ENCODE measurements at regions not wholly inside any gene's neighbourhood (a gene's known extent, or its start where the extent isn't known, plus 50 kb on each side); places are given as distances from the start of the nearest gene placed in this dataset.

DNA sequence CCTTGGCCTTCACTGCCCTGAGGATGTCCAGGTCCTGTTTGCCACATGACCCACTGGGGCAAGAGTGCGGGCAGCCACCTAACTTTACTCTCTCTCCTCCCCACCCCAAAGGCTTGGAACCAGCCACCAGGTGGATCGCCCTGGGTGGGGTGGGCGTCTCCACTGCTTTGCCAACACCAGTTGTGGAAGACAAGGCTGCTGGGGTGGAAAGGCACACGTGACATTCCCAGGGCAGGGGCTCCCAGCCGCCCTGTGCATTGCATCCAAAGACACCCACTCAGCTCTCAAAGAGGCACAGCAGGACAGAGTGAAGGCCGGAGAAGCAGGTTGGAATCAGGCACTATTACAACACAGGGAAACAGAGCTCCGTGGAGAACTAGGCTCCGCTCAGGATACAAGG lies 162.2 kb downstream of the OLFM1 start:
- TF ChIP-seq, protein P1, sequence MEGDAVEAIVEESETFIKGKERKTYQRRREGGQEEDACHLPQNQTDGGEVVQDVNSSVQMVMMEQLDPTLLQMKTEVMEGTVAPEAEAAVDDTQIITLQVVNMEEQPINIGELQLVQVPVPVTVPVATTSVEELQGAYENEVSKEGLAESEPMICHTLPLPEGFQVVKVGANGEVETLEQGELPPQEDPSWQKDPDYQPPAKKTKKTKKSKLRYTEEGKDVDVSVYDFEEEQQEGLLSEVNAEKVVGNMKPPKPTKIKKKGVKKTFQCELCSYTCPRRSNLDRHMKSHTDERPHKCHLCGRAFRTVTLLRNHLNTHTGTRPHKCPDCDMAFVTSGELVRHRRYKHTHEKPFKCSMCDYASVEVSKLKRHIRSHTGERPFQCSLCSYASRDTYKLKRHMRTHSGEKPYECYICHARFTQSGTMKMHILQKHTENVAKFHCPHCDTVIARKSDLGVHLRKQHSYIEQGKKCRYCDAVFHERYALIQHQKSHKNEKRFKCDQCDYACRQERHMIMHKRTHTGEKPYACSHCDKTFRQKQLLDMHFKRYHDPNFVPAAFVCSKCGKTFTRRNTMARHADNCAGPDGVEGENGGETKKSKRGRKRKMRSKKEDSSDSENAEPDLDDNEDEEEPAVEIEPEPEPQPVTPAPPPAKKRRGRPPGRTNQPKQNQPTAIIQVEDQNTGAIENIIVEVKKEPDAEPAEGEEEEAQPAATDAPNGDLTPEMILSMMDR (IDR thresholded peaks at IDR 0.05; ENCODE audit: poor library complexity), result no peak
- TF ChIP-seq EZH2 (IDR thresholded peaks at IDR 0.05; ENCODE audit: borderline replicate concordance), result no peak
- TF ChIP-seq EZH2phosphoT487 (IDR thresholded peaks at IDR 0.05; ENCODE audit: low read depth, severe bottlenecking, unreplicated experiment), result no peak
